ENCODE measurements at regions not wholly inside any gene's neighbourhood (a gene's known extent, or its start where the extent isn't known, plus 50 kb on each side); places are given as distances from the start of the nearest gene placed in this dataset.
"Not testable (repeated sequence)": the region's sequence is repeated elsewhere in the genome, so short reads cannot be mapped to it uniquely, and the experiment has no call there.

DNA sequence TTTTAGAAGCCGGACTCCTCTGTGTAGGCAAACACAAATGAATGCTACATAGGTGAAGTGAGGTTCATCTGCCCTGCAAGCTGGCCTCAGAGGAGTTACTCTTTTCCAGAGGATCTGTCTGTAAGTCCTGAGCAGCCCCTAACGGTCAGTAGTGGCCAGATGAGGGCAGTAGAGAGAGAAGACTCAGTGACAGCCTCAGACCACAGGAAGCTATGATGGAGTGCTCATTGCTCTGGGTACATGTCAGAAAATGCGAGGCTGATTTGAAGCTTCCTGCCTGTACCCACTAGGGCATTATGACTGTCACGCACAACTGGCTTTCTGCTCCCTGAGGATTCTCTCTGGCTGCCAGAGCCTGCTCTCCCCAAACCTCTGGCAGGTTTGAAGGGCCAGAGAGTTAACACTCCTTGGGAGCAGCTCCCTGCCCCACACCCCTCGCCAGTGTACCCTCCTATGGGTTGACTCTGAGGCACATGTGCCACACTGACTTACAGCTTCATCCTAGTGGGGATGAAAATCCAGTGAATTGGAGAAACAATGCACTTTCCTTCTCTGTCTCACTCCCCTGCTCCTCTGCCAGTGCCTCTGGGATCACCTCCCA is 141.5 kb downstream of the GABRG2 start:
- DNase-seq (ENCODE audit: low spot score), result peak; percentile 48

DNA sequence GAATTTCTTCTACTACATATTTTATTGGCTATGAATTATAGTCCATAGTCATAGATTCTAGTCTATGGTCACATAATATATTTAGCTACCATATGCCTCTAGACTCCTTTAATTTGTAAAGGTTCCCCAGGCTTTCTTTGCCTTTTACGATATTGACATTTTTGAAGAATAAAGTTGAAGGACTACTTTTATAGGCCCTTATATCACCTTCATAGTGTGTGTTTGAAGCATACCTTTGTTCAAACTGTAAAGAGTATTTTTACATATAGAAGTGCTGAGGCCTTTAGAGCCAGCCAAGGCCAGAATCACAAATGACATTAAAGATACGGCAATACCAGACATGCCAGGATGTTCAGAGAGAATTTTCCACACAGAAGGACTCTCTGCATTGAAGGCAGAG is 147.0 kb downstream of the GABRG2 start:
- no peak for DNase-seq (ENCODE audit: low spot score)

DNA sequence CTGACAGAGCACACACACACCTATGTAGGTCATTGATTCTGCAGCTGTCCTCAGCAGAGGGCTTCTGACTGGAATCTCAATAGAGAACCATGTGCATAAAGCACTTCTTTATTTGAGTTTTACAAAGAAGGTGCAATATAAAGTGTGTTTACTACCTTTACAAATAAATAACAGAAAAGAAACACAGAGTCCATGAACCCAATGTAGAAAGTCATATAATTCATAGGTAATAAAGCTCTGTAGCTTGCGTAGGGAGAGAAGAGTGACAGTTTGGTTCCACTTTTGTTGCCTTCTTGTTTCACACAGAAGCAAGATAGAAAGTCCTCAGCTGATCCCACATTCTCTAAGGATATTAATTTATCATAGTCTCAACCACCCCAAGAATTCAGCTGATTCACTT is 149.5 kb downstream of the GABRG2 start:
- no peak for DNase-seq (ENCODE audit: low spot score)

DNA sequence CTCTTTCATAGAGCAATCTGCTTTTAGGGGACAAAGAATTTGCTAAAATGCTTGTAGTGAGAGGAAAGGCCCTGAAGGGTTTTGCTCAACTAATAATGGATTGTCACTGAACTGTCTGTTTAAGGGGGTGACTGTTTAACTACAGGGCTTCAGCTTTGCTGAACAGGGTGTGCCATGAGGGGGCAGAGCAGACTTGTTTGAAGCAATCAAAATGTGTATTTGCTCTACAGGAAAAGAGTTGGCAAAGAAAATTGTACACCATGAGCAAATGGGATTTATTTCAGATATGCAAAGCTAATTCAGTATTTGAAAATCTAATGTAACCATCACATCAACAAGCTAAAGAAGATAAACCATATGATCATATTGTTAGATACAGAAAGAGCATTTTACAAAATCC is 154.3 kb downstream of the GABRG2 start:
- DNase-seq (ENCODE audit: low spot score), result no peak

DNA sequence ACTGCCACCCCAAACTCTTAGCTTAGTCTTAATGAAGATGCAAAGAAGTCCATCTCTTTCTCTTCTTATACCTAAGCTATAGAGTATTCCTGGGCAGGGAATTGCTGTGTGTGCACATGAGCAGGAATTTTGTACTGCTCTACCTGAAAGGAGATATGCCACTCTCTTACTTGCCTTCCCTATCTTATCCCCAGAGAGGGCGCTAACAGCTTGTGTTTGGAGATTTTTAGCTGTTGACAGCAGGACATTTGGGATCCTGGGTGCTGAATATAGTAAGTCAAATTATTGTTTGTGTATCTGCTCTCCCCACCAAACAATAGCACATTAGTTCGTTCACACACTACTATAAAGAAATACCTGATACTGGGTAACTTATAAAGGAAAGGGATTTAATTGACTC is 159.5 kb downstream of the GABRG2 start:
- DNase-seq (ENCODE audit: low spot score), result no peak

DNA sequence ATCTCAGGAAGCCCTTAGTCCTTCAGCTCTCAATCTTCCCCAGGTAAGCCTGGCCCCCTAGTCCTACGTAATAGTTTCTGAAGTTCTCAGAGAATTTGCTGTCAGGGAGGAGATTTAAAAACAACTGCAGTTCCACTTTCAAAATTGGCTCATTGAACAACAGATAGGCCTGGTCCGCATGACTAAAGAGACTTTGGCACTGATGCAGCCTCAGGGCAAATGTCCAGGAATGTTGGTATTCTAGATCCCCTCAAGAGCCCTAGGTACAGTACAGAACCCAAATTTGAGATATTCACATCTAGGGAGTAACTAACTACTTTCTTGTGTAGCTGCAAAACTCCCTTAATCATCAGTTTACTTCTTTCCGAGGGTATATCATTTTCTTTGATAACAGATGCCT is 162.8 kb downstream of the GABRG2 start:
- no peak for DNase-seq (ENCODE audit: low spot score)

DNA sequence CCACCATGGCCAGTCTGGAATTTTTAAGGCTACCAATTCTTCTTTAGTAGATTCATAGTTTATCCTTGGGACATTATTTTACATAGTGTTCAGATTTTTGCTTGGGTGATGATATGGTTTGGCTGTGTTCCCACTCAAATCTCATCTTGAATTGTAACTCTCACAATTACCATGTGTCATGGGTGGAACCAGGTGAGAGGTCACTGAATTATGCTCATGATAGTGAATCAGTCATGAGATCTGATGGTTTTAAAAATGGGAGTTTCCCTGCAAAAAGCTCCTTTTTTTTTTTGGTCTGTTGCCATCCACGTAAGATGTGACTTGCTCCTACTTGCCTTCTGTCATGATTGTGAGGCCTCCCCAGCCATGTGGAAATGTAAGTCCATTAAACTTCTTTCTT is 163.9 kb downstream of the GABRG2 start:
- DNase-seq (ENCODE audit: low spot score), result no peak

DNA sequence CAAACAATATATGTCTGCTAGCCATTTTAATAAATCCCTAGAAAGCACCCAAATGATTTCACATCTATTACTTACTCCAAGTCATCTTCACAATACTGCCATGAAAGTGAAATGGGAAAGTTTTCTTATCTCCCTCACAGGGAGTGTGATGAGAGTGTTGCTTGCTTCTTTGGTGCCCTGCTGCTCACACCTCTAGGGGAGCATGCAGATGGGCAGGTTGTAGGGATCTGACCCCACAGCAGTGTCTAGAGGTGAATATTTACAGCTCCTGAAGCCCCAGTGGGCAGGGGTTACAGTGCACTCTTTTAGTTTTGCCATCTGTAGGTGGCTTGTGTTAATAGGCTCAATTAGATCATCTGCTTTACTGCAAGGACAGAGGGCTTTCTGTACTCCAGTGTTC is 173.2 kb downstream of the GABRG2 start:
- DNase-seq (ENCODE audit: low spot score), result no peak

DNA sequence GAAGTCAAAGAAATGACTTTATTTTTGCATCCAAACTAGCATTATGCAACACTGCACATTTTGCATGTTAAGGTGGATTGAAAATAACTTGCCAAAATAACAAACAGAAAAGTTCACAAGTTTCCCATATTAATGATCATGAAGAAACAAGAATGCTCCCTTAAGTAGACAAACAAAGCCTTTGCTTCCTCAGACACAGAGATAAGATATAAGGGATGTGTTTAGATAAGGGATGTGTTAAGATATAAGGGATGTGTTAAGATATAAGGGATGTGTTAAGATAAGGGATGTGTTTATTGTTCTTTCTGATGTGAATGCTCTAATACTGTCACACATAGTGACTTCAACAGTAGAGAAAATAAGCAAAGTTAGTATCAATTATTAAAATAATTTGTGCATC is 174.8 kb downstream of the GABRG2 start:
- DNase-seq (ENCODE audit: low spot score), result no peak

DNA sequence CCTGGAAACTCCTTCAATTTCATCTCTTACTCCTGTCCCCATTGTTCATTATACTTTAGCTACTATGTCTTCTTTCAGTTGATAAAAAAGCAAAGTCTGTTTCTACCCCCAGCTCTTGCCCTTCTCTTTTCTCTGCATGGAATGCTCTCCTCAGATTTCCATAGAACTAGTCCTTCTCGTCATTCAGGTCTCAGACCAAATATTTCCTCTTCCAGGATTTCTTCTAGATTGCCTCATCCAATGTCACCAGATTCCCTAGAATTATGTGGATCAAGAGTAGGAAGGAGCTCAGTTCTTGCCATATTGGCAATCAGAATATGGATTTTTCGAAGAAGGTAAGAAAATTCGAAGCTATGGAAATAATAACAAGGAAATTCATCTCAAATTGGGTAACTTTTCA is 176.1 kb downstream of the GABRG2 start:
- DNase-seq (ENCODE audit: low spot score), result no peak

DNA sequence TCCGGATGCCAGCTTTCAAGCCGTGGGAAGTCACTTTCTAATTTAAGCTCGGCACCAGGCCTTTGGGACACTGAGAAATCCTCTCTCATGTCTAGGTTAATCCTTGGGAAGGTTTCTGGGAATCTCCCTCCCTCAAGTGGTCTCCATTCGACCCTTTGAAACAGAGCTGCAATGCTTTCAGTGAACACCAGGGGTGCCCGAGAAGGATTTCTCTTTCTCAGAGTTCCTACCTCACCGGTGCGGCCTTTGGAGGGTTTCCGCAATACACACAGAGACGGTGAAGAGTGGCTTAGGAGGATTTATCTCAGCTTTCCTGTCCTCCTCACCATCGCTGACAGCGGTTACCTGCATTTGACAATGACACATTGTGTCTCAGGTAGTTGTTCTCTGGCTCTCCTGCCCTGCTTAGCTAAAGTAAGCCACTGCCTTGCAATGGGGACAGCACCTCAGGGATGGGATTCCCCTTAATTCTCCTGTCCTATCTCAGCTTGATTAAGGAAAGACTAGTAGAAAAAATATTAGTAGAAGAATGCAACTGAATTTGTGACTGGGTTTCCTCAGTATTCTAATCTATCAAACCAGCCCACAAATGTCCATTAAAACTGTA is 180.6 kb downstream of the GABRG2 start:
- DNase-seq (ENCODE audit: low spot score), result peak; percentile 6

DNA sequence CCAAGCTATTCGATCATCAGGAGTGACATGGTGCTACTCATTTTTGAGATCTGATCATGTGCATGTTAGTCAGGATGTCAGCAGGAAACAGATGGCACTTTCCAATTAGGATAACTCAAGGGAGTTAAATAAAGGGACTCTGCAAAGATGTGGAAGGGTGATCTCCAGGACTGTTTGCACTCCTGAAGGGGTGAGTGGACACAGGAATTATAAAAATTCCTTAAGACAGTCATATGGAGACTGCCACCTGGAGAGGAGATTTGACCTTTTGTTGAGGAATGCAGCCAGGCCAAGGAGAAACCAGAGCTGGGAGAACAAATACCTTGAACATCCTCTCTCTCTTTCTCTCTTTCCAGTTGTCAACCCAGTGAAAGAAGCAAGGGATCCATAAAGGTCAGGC is 189.1 kb downstream of the GABRG2 start:
- DNase-seq (ENCODE audit: low spot score), result no peak

DNA sequence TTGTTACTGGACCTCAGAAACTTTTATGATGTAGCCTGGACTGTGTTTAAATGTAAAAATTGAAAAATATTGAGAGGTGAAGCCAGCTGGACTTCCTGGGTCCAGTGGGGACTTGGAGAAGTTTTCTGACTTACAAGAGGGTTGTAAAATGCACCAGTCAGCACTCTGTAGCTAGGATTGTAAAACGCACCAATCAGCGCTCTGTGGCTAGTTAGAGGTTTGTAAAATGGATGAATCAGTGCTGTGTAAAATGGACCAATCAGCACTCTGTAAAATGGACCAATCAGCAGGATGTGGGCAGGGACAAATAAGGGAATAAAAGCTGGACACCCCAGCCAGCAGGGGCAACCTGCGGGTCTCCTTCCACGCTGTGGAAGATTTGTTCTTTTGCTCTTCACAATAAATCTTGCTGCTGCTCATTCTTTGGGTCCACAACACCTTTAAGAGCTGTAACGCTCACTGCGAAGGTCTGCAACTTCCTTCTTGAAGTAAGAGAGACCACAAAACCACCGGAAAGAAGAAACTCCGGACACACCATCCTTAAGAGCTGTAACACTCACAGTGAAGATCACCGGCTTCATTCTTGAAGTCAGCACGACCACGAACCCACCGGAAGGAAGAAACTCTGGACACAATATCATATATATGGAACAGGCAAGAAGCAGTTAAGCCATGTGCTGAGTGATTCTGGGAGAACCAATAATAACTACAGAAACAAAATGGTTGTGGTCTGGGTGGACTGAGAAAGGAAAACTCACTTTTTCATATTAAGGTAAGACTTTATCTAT is 201.3 kb downstream of the GABRG2 start:
- no peak for DNase-seq (ENCODE audit: low spot score)

DNA sequence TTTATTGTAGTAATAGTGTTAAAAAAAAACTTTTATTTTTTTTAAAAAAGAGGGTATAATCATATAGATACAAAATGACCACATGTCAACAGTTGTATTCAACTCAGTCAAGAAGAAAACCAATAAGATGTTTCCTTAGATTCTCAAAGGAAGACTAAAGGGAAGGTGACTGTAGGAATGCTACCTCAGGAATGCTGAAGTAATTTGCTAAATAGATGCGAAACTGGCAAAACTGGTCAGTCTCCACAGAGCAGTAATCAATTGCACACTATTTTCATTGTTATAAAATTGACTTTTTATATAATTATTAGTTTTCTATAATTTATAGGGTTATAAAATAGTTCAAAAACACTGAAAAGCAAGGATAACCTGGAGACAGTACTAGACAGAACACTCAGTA is 204.8 kb downstream of the GABRG2 start:
- DNase-seq (ENCODE audit: low spot score), result no peak

DNA sequence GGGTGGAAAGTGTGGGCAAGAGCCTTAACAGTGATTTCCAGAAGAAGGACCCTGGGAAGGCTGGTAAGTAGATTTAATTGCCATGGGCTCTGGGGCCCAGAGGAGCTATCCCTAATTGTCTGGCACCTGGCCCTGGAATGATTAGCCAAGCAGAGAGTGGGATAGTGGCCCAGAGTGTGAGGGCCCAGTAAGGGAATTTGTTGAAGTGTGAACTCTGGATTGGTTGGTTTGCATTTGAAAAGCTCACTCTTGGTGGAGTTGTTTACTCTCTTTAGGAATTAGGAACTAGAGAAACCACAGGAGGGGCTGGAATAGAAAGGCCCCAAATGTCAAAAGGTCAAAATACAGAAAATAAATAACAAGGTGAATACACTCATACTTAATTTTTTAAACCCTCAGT is 207.1 kb downstream of the GABRG2 start:
- DNase-seq (ENCODE audit: low spot score), result no peak

DNA sequence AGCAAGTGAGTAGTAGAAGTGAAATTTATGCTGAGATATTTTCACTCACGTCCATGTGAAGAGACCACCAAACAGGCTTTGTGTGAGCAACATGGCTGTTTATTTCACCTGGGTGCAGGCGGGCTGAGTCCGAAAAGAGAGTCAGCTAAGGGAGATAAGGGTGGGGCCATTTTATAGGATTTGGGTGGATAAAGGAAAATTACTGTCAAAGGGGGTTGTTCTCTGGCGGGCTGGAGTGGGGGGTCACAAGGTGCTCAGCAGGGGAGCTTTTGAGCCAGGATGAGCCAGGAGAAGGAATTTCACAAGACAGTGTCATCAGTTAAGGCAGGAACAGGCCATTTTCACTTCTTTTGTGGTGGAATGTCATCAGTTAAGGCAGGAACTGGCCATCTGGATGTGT is 207.8 kb downstream of the GABRG2 start:
- DNase-seq (ENCODE audit: low spot score), result not testable (repeated sequence)

DNA sequence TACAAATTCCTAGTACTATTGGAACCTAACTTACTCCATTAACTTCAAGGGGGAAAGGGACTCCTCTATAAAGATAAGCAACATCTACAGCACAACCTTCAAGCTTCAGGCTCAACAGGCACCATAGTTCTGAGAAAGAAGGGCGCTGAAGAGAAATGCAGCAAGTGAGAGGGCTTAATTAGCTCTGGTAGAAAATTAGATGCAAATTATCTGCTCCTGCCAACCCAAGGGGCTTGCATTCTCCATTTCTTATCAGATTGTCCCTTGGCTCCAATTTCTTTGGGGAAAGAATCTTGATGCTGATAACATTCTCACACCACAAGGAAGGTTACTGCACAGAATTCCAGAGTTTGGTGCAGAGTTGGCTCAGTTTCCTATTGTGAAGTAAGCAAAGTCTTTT is 214.6 kb downstream of the GABRG2 start:
- DNase-seq (ENCODE audit: low spot score), result no peak

DNA sequence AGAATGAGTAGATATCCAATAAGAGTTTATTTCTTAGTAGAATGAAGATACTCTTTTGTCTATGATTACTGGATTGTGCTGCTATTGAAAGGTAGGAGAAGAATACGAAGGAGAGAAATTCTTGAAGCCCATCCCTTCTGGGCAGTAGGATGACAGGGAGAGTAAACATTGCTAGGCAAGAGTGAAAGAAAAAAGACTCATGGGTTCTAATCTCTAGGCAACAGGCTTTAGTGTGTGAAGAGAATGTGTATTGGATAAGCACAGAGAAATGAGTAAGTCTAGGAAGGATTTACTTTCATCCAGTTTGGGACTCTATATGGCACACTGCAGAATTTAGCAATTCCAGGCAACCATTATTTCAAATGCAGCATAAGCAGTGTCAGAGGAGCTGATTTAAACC is 216.0 kb downstream of the GABRG2 start:
- no peak for DNase-seq (ENCODE audit: low spot score)

DNA sequence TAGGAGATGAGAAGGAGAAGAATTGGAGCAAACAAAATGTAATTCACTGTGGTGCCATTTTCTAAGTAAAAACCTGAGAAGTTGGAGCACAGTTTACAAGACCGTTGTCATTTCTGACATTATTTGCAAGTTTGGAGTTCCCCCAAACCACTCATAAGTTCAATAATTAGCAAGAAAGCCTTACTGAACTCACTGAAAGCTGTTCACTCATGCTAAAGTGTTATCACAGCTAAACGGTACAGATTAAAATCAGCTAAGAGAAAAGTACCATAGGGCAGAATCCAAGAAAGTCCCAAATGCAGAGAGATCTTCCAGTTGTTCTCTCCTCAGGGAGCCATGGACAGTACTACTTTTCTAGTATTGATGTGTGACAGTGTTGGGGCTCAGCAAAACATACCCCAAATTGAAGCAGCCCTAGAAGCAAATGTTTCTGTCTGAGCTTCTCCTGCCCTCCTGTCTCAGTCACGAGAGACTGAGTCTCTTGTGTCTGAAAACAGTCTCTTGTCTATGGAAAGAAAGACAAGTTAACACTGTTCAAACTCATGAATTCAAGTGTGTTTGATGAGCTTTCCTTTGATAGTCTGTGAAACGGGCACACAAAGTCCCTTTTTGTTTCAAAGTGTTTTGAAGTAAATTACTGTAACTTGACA is 221.2 kb downstream of the GABRG2 start:
- DNase-seq (ENCODE audit: low spot score), result no peak

DNA sequence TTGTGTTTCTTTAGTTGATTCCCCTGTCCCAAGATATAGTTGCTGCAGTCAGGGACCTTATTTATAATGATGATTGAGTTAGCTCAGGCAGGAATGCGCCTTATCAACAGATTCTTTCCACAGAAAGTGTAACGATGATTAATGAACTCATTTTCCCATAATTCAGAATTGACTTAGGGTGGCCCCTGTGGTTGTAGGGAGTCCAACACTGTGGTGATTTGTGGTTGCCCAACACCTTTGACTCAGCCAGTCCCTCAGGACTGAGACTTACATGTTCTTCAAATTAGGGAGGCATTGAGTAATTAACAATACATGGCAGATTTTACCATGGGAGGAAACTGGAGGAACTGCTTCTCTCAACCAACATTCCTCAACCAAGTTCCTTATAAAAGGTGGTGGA is 221.9 kb downstream of the GABRG2 start:
- no peak for DNase-seq (ENCODE audit: low spot score)

DNA sequence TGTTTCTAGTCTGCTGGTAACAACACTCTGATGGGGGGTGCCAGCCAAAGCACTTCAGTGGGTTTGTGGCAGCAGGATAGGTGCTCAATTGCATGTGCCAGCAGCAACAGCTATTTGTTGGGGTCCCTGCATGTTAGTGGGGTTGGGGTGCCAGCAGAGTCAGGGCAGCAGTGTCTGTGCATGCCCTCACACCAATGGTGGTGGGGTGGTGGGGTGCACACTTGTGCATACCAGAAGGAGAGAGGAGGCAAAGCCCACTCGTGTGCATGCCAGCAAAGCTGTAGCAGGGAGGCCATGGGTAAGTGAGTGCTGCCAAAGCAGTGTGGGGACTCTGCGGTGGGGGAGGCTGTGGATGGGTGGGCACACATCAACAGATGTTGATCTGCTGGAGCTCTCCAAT is 232.2 kb downstream of the GABRG2 start:
- no peak for DNase-seq (ENCODE audit: low spot score)

DNA sequence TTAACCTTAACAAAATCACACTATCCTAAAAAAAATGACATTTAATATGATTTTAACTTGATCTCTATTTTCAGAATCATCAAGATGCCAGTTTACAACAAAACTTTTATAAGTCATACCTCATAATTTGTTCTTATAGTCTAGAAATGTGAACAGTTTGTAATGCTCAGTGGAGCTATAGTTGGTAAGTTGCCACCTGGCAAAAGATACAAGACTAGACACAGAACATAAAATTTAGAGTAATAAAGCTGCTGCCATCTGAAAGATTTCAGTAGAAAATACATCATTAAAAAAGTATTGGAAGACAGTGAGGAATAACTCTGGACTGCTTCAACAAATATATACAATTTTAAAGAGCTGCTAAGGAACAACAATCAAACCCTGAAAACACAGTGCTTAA is 233.8 kb downstream of the GABRG2 start:
- DNase-seq (ENCODE audit: low spot score), result no peak

DNA sequence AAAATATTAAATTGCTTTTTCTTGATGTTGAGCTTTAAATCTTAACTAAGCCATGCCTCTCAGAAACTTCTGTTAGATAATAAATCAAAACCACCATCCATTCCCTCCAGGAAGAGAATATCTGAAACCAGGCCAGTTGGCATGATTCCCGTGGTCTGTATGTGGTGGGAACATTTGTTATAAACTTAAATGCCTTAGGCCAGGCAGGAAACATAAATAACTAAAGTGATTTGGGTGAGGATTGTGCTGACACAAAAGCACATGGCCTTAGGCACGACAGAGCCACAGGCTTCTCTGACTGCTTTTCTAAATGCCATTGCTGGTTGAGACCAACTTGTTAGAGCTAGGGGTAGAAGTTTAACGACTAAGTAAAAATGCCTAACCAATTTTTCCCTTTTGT is 255.9 kb downstream of the GABRG2 start:
- DNase-seq (ENCODE audit: low spot score), result no peak

Measured in SW480 (cell line).